Choroid plexus epithelial cell (primary cell): ENCODE measurements at regions not wholly inside any gene's neighbourhood (a gene's known extent, or its start where the extent isn't known, plus 50 kb on each side); places are given as distances from the start of the nearest gene placed in this dataset.

Experiments
- DNase-seq: peaks from one replicate; pipeline ENCODE4 v3.0.0-alpha.2; 2010; ENCODE audit warnings: low read depth
- H3K4me3 ChIP-seq: 2 replicates; pipeline ENCODE4 v1.5.1; 2011; ENCODE audit warnings: low read depth, mild to moderate bottlenecking, control low read depth, low read length, moderate library complexity
- CTCF ChIP-seq: conservative IDR thresholded peaks from 2 replicates; pipeline ENCODE4 v1.5.1; 2011; ENCODE audit warnings: low read depth, mild to moderate bottlenecking, control low read depth, inconsistent platforms, low read length, moderate library complexity

- no peak for DNase-seq
- TF ChIP-seq CTCF, result no peak
These were observed 147.7 kb downstream of the ZNF664 start for GRCh38 chr12:124120739-124121138.

GRCh38 chr12:124122722-124123121 is 149.7 kb downstream of the ZNF664 start:
- no peak for TF ChIP-seq CTCF
- no peak for DNase-seq
- H3K4me3 ChIP-seq, result no peak overlapping the region

More at GRCh38 chr12:124120739-124121138, 147.7 kb downstream of the ZNF664 start:
- H3K4me3 ChIP-seq, result no peak overlapping the region

GRCh38 chr12:124123296-124124000 is 150.4 kb downstream of the ZNF664 start:
- DNase-seq, result no peak
- H3K4me3 ChIP-seq, result no peak overlapping the region
- TF ChIP-seq CTCF, result no peak

- TF ChIP-seq CTCF, result no peak
- DNase-seq, result no peak
- H3K4me3 ChIP-seq, result no peak overlapping the region
These were observed 152.3 kb downstream of the ZNF664 start for GRCh38 chr12:124125203-124125871.

- H3K4me3 ChIP-seq, result no peak overlapping the region
- TF ChIP-seq CTCF, result no peak
- DNase-seq, result no peak
These were observed 154.1 kb downstream of the ZNF664 start for GRCh38 chr12:124126950-124127655.

GRCh38 chr12:124129132-124129531 is 156.1 kb downstream of the ZNF664 start:
- no peak for TF ChIP-seq CTCF
- no peak overlapping the region for H3K4me3 ChIP-seq
- DNase-seq, result no peak
